CD4-positive, alpha-beta T cell (primary cell): ENCODE measurements at regions not wholly inside any gene's neighbourhood (a gene's known extent, or its start where the extent isn't known, plus 50 kb on each side); places are given as distances from the start of the nearest gene placed in this dataset.
"Not testable (repeated sequence)": the region's sequence is repeated elsewhere in the genome, so short reads cannot be mapped to it uniquely, and the experiment has no call there.

ENCODE experiments used
- ATAC-seq: fragments of 200-7000 bp; cut with Tn5 transposase; one replicate; pipeline ENCODE4 v1.10.0; 2022; ENCODE audit warnings: mild to moderate bottlenecking; ENCODE audit not compliant: poor library complexity
- CTCF ChIA-PET: fragments of 350-600 bp; sonication (Branson Sonifier 250); formaldehyde crosslinking; loops from one replicate; lab custom pipeline; 2021; ENCODE audit warnings: antibody characterized with exemption, inconsistent platforms; lab: Charles Lee
- POLR2A ChIA-PET: fragments of 350-600 bp; sonication (Branson Sonifier 250); formaldehyde crosslinking; loops from one replicate; lab custom pipeline; 2021; ENCODE audit warnings: antibody characterized with exemption, inconsistent platforms; lab: Charles Lee
- DNase-seq, 14 experiments: peaks; one replicate each; pipeline ENCODE4 v3.0.0-alpha.2; 2013 to 2020; ENCODE audit warnings: mixed read lengths in 2 of 14
- H3K27ac ChIP-seq, 2 donors: one replicate each; pipeline versions ENCODE4 v1.5.1 to v1.7.0; 2013; ENCODE audit warnings: low read length in 2 of 2, low read depth in 1 of 2, mild to moderate bottlenecking in 1 of 2
- H3K27me3 ChIP-seq, 2 experiments: 1 replicate in 1 of 2; 2 replicates in 1 of 2; pipeline versions ENCODE4 v1.6.1 to v1.7.0; 2013; ENCODE audit warnings: low read length in 2 of 2, control low read depth in 1 of 2, mild to moderate bottlenecking in 1 of 2, moderate library complexity in 1 of 2; ENCODE audit not compliant: insufficient read depth in 2 of 2, control insufficient read depth in 1 of 2
- H3K36me3 ChIP-seq: one replicate; pipeline ENCODE4 v1.6.1; 2013; ENCODE audit warnings: low read length, control low read depth; ENCODE audit not compliant: insufficient read depth
- H3K4me1 ChIP-seq: one replicate; pipeline ENCODE4 v1.6.1; 2013; ENCODE audit warnings: low read length, control low read depth; ENCODE audit not compliant: insufficient read depth
- H3K4me3 ChIP-seq: one replicate; pipeline ENCODE4 v1.5.1; 2013; ENCODE audit warnings: mild to moderate bottlenecking, low read length, moderate library complexity
- H3K9me3 ChIP-seq, 2 experiments: 1 replicate in 1 of 2; 2 replicates in 1 of 2; pipeline versions ENCODE4 v1.6.1 to v1.7.0; 2013; ENCODE audit warnings: low read length in 2 of 2, mild to moderate bottlenecking in 2 of 2, control low read depth in 1 of 2, moderate library complexity in 1 of 2; ENCODE audit not compliant: control insufficient read depth in 1 of 2, insufficient read depth in 1 of 2
- H3K27ac Mint-ChIP-seq: one replicate; pipeline ENCODE4 v1.8.0; 2020; ENCODE audit warnings: mixed read lengths
- H3K27me3 Mint-ChIP-seq: one replicate; pipeline ENCODE4 v1.8.0; 2021; ENCODE audit warnings: mixed read lengths
- H3K36me3 Mint-ChIP-seq: one replicate; pipeline ENCODE4 v1.8.0; 2021; ENCODE audit warnings: low read depth, mixed read lengths
- H3K4me1 Mint-ChIP-seq: one replicate; pipeline ENCODE4 v1.8.0; 2021; ENCODE audit warnings: low read depth, mixed read lengths
- H3K4me3 Mint-ChIP-seq: one replicate; pipeline ENCODE4 v1.8.0; 2020; ENCODE audit warnings: mild to moderate bottlenecking, mixed read lengths
- H3K9me3 Mint-ChIP-seq: one replicate; pipeline ENCODE4 v1.8.0; 2020; ENCODE audit warnings: mixed read lengths
- intact Hi-C, 2 experiments: fragments of 100-400 bp; cut with DNase I in 1 of 2; cut with micrococcal nuclease in 1 of 2; formaldehyde crosslinking; loops; one replicate each; pipeline versions ENCODE4 v1.15.1 to v1.9.0; 2023 to 2025; cut with DNase I, micrococcal nuclease

DNA sequence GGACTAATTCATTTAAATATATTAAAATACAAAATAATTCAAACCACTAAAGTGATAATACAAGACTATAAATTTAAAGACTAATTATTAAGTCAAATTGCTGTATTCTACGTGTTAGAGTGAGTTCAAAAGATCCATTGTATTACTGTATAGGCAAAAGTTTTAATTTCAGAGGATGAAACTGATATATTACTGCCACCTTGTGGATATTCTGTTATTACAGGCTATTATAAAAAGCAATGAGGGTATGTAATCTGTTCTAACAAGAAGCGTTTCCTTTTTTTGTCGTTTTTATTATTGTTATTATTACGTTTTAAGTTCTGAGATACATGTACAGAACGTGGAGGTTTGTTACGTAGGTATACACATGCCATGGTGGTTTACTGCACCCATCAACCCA, 4854.9 kb upstream of the OR11H1 start:
- intact Hi-C loops, CTCF ChIA-PET: not testable (repeated sequence)

DNA sequence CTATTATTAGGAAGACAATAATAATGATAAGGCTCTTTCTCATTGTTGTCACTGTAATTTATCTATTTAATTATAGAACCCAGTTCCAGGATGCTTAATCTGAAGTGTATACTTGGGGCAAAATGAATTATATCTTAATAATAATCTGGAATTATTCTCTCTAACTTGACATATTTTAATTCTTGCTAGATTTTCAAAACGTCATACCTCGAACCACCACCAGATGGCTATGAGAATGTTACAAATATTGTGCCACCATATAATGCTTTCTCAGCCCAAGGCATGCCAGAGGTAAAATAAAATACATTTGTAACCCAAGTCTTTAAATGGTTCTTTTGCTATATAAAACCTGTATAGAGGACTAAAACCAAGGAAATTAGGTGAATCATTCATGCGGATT, 4849.3 kb upstream of the OR11H1 start:
- H3K4me1 ChIP-seq, H3K9me3 Mint-ChIP-seq, H3K27me3 Mint-ChIP-seq, ATAC-seq, H3K27ac ChIP-seq, H3K27me3 ChIP-seq, H3K4me3 Mint-ChIP-seq, CTCF ChIA-PET, H3K36me3 Mint-ChIP-seq, H3K27ac Mint-ChIP-seq, H3K9me3 ChIP-seq, H3K4me3 ChIP-seq, POLR2A ChIA-PET, intact Hi-C loops, H3K36me3 ChIP-seq, H3K4me1 Mint-ChIP-seq, DNase-seq: not testable (repeated sequence)

More for the DNA sequence above, 4854.9 kb upstream of the OR11H1 start:
- ATAC-seq, H3K27me3 ChIP-seq, H3K36me3 Mint-ChIP-seq, H3K36me3 ChIP-seq, H3K27me3 Mint-ChIP-seq, H3K4me1 ChIP-seq, DNase-seq, H3K9me3 Mint-ChIP-seq, H3K9me3 ChIP-seq, H3K4me1 Mint-ChIP-seq, H3K27ac Mint-ChIP-seq, H3K27ac ChIP-seq, POLR2A ChIA-PET, H3K4me3 Mint-ChIP-seq, H3K4me3 ChIP-seq: not testable (repeated sequence)

DNA sequence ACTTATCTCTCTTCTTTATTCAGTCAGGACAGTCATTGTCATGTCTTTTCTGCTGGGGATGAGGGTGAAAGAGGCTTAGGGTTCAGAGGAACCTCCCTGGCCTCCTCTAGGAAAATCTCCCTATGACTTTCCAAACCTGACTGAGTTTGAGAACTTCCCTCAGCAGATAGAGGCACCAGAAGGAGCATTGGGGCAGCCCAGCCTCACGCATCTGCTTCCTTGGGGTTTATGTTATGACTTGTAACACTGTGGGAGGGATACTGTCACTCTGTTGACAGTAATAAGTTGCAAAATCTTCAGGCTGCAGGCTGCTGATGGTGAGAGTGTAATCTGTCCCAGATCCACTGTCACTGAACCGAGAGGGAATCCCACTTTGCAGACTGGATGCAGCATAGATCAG, 4842.6 kb upstream of the OR11H1 start:
- H3K27me3 Mint-ChIP-seq, POLR2A ChIA-PET, H3K36me3 Mint-ChIP-seq, ATAC-seq, H3K4me3 Mint-ChIP-seq, H3K27ac ChIP-seq, intact Hi-C loops, H3K9me3 Mint-ChIP-seq, H3K4me3 ChIP-seq, H3K4me1 ChIP-seq, H3K36me3 ChIP-seq, H3K4me1 Mint-ChIP-seq, H3K27ac Mint-ChIP-seq, H3K27me3 ChIP-seq, CTCF ChIA-PET, H3K9me3 ChIP-seq, DNase-seq: not testable (repeated sequence)

DNA sequence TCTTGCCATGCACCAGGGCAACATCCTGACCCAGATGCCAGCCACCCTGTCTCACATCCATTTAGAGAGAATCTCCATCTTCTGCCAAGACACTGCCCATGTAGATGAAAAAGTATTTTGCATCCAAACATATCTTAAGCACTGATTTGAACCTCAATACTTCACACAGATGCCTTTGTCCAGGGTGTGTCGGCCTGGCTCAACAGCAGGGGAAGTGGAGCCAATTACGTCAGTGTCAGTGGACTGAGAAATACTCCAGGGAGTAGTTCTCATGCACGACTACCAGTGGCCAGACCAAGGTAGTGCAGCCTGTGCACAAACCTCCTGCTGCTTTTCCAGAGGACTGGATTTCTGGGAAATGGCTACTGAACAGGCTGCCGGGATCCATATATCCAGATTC, 4840.7 kb upstream of the OR11H1 start:
- H3K4me3 ChIP-seq, H3K27ac Mint-ChIP-seq, H3K9me3 ChIP-seq, H3K27me3 Mint-ChIP-seq, H3K4me1 ChIP-seq, H3K36me3 Mint-ChIP-seq, H3K9me3 Mint-ChIP-seq, CTCF ChIA-PET, ATAC-seq, DNase-seq, H3K27ac ChIP-seq, H3K4me1 Mint-ChIP-seq, intact Hi-C loops, H3K4me3 Mint-ChIP-seq, H3K27me3 ChIP-seq, POLR2A ChIA-PET, H3K36me3 ChIP-seq: not testable (repeated sequence)

DNA sequence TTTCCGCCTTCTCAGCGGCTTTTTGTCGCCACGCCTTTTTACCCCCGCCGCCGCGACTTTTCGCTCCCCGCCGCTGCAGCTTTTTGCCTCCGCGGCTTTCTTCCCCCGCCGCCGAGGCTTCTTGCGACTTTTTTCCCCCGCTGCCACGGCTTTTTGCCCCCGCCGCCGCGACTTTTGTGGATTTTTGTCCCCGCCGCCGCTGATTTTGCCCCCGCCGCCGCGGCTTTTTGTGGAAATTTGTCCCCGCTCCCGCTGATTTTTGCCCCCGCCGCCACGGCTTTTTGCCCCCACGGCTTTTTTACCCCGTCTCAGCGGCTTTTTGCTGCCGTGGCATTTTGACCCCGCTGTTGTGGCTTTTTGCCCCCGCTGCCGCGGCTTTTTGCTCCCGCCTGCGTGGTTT, 4829.2 kb upstream of the OR11H1 start:
- CTCF ChIA-PET, H3K36me3 Mint-ChIP-seq, H3K27me3 ChIP-seq, H3K9me3 Mint-ChIP-seq, intact Hi-C loops, POLR2A ChIA-PET, H3K4me3 ChIP-seq, H3K36me3 ChIP-seq, H3K27ac ChIP-seq, H3K4me1 Mint-ChIP-seq, H3K27me3 Mint-ChIP-seq, DNase-seq, H3K4me3 Mint-ChIP-seq, H3K4me1 ChIP-seq, H3K27ac Mint-ChIP-seq, ATAC-seq: not testable (repeated sequence)
- H3K9me3 ChIP-seq: peaks cover 0 to 16% of the 10 kb centered on the region in 2 experiments

DNA sequence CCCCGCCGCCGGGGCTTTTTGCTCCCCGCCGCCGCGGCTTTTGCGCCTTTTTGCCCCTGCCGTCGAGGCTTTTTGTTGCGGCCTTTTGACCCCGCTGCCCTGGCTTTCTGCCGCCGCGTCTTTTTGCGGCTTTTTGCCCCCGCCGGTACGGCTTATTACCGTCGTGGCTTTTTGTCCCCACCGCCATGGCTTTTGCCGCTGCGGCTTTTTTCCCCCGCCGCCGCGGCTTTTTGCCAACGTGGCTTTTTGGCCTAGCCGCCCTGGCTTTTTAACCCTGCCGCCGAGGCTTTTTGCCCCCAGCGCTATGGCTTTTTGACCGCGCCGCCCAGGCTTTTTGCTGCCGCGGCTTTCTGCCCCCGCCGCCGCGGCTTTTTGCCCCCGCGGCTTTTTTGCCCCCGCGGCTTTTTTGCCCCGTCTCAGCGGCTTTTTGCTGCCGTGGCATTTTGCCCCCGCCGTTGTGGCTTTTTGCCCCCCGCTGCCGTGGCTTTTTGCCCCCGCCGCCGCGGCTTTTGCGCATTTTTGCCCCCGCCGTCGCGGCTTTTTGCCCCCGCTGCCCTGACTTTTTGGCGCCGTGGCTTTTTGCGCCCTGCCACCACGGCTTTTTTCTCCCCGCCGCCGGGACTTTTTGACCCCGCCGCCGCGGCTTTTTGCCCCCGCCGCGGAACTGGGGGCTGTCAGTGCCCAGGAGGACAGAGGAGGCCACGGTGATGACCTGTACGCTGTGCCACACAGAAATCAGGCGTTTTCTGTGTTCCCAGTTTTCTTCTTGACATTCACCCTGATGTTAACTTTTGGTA, 4828.5 kb upstream of the OR11H1 start:
- H3K27ac Mint-ChIP-seq, H3K4me3 ChIP-seq, DNase-seq, H3K4me1 Mint-ChIP-seq, H3K27me3 ChIP-seq, H3K27ac ChIP-seq, H3K36me3 Mint-ChIP-seq, intact Hi-C loops, H3K9me3 Mint-ChIP-seq, H3K4me3 Mint-ChIP-seq, H3K36me3 ChIP-seq, H3K27me3 Mint-ChIP-seq, H3K4me1 ChIP-seq, POLR2A ChIA-PET, ATAC-seq, CTCF ChIA-PET: not testable (repeated sequence)
- peaks cover 0 to 16% of the 10 kb centered on the region in 2 experiments for H3K9me3 ChIP-seq

DNA sequence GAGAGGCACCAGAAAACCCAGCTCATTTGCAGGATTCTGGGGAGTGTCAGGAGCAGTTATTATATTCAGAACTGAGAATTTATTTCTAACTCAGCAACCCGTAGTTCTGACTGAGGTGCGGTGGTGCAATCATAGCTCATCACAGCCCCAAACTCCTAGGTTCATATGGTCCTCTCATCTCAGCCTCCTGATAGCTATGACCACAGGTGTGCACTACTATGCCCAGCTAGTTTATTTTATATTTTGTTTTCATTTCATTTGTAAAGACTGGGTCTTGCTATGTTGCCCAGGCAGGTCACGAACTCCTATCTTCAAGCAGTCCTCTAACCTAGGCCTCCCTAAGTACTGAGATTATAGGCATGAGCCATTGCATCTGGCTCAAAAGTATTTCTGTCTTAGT, 4819.8 kb upstream of the OR11H1 start:
- CTCF ChIA-PET, H3K27me3 Mint-ChIP-seq, H3K9me3 ChIP-seq, H3K4me3 Mint-ChIP-seq, H3K27ac ChIP-seq, H3K4me1 ChIP-seq, POLR2A ChIA-PET, intact Hi-C loops, ATAC-seq, H3K27me3 ChIP-seq, H3K27ac Mint-ChIP-seq, H3K36me3 Mint-ChIP-seq, H3K36me3 ChIP-seq, DNase-seq, H3K4me3 ChIP-seq, H3K4me1 Mint-ChIP-seq: not testable (repeated sequence)
- H3K9me3 Mint-ChIP-seq: peaks cover 11% of the 10 kb centered on the region
